Activated CD4-positive, CD25-positive, alpha-beta regulatory T cell treated with anti-CD3 and anti-CD28 coated beads, Interleukin-2, amount 50 U/mL, for 24 hours (primary cell): ENCODE measurements at regions not wholly inside any gene's neighbourhood (a gene's known extent, or its start where the extent isn't known, plus 50 kb on each side); places are given as distances from the start of the nearest gene placed in this dataset.

Experiments used
- ATAC-seq, 2 donors: fragments of 150-1000 bp; cut with Tn5 transposase; one replicate each; pipeline ENCODE4 v1.10.0; 2021; ENCODE audit warnings: mild to moderate bottlenecking in 1 of 2, moderate library complexity in 1 of 2

GRCh38 chr4:26806331-26806730, 54.3 kb upstream of the STIM2 start:
- peak; percentile 68 to 70 for ATAC-seq

- ATAC-seq = no peak
Observed at GRCh38 chr4:26807330-26807729, 53.3 kb upstream of the STIM2 start.

GRCh38 chr4:26809811-26810210, 50.8 kb upstream of the STIM2 start:
- ATAC-seq = no peak
